ENCODE measurements at regions not wholly inside any gene's neighbourhood (a gene's known extent, or its start where the extent isn't known, plus 50 kb on each side); places are given as distances from the start of the nearest gene placed in this dataset.

DNA sequence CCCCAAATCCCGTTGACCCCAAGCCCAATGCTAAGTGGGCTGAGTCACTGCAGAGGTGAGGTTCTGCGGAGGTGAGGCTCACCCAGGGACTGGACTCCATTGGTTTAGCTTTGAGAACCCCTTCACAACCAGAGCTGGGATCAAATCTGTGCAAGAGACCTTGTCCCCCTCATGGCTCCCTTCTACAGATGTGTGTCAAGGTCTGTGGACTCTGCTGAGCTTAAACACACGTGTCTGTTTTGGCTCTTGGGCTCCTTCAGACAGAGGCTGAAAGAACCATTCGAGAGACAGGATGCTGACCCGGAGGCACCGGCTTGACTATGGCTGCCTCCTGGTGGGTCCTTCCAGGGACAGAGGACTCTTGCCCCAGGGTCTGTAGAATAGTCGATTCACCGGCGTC lies 190.3 kb downstream of the LPIN1 start:
- TF ChIP-seq, protein P1, sequence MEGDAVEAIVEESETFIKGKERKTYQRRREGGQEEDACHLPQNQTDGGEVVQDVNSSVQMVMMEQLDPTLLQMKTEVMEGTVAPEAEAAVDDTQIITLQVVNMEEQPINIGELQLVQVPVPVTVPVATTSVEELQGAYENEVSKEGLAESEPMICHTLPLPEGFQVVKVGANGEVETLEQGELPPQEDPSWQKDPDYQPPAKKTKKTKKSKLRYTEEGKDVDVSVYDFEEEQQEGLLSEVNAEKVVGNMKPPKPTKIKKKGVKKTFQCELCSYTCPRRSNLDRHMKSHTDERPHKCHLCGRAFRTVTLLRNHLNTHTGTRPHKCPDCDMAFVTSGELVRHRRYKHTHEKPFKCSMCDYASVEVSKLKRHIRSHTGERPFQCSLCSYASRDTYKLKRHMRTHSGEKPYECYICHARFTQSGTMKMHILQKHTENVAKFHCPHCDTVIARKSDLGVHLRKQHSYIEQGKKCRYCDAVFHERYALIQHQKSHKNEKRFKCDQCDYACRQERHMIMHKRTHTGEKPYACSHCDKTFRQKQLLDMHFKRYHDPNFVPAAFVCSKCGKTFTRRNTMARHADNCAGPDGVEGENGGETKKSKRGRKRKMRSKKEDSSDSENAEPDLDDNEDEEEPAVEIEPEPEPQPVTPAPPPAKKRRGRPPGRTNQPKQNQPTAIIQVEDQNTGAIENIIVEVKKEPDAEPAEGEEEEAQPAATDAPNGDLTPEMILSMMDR (IDR thresholded peaks at IDR 0.05): no peak
- H3K27ac ChIP-seq: no peak overlapping the region

DNA sequence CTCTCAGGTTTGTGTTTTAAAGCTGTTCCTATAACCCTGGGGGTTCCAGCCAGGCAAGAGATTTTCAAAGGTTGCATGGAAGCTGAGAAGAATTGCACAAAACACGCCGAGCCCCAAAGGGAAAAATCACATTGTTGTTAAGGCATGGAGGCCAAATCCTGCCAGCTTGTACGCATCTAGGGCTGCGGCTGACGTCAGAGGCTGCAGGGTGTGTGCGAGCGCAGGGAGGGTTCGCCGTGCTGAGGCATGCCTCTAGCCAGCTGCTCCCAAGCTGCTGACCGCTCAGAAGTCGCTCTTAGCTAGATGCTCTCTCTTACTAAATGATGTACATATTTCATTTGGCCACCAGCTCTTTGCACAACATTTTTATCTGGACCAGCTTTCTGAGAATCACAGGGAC lies 191.8 kb downstream of the LPIN1 start:
- no peak overlapping the region for H3K27ac ChIP-seq
- TF ChIP-seq, protein P1 (IDR thresholded peaks at IDR 0.05): no peak
- TF ChIP-seq ZFX (IDR thresholded peaks at IDR 0.05; ENCODE audit: borderline replicate concordance): no peak

DNA sequence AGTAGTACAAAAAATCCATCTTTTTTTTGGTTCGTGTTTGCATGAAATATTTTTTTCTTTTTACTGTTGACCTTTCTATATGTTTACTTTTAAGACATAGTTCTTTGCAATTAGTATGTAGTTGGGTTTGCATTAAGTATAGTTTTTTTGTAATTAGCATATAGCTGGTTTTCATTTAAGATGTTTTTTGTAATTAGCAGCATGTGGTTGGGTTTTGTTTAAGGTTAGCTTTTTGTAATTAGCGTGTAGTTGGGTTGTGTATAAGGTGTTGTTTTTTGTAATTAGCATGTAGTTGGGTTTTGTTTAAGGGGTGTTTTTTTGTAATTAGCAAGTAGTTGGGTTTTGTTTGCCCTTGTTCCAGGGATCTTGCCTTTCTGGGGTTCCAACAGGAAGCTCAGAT lies 193.1 kb downstream of the LPIN1 start:
- TF ChIP-seq, protein P1 (IDR thresholded peaks at IDR 0.05): no peak
- TF ChIP-seq ZFX (IDR thresholded peaks at IDR 0.05; ENCODE audit: borderline replicate concordance): no peak
- no peak overlapping the region for H3K27ac ChIP-seq

DNA sequence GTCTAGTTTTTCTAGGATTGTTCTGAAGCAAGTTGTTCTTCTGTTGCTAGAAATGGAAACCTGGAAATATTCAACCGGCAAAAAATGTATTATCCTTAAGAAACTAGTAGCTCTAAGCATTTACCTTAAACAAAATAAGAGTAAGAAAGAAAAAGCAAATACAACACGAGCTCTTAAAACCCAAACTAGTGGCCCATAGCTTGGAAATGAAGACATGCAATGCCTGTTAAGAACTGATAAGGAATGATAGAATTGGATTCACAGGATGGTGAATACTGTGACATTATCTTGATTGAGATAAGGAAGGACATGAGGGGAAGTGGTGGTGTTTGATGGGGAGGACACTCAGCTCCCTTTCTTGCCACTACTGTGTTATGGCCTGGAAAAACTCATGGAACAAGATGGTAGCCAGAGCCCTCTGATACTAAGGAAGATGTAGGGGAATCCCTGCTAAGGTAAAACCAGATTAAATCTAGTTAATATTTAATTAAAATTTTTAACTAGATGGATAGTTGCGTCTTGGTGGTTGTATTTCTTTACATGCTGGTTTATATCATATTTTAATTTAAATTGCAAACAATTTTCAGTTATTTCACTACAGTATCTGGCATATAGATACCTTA lies 193.8 kb downstream of the LPIN1 start:
- TF ChIP-seq, protein P1 (IDR thresholded peaks at IDR 0.05): no peak
- TF ChIP-seq ZFX (IDR thresholded peaks at IDR 0.05; ENCODE audit: borderline replicate concordance): no peak
- no peak overlapping the region for H3K27ac ChIP-seq

DNA sequence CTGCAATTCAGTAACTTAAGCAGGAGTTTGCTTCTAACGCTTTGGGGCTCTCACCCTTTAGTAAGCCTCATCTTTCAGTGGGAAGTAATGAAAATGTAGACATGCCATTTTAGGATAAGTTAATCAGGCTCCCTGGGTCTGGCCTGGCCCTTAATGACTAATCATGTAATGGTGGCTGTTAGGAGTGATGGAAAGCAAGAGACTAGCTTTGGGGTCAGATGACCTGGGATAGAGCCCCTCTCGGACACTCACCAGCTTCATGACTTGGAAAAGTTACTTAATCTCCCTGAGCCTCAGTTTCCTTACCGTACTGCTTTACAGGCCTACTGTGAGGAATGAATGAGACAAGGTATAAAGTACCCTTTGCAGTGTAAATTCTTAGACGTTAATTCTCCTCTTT lies 194.4 kb downstream of the LPIN1 start:
- H3K27ac ChIP-seq: no peak overlapping the region
- TF ChIP-seq ZFX (IDR thresholded peaks at IDR 0.05; ENCODE audit: borderline replicate concordance): no peak
- TF ChIP-seq, protein P1 (IDR thresholded peaks at IDR 0.05): no peak

DNA sequence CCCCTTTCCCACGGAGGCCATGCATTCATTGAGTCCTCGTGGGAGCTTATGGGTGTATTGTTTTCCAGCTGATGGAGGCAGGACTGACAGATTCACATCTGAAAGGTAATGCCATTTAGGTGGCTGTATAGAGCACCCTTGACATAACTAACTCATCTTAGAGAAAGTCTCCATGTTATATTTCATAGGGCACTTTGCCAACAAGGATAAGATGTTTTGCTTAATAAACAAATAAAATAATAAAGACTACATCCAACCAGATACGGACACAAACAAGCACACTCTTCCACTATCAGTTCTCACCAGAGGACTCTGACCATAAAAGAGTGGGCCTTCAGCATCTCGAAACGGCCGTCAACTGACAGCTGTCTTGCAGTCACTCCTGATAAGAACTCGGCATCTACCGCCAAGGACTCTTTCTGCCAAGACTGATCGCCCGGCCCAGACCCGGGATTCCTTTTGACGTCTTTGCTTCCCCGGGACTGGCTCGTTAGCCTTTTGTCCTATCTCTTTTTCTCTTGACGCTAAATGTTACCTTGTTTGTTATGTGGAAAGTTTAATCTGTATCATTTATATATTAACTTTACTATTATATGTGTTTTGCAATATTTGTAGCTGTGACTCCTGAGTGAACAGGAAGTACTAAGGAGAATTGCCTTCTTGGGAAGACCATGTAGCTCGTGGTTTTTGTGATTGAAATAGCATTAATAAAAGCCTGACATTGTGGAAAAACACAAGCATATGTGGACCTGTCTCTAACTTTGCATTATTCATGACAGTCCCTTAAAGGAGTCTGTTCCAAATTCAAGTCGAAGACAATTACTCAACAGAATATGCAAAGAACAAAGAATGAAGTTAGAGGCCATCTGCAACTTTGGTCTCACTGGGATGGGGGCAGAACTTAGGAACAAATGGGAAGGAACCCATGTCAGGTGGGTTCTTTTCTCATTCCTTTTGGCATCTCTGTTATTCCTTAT lies 195.1 kb downstream of the LPIN1 start:
- TF ChIP-seq ZFX (IDR thresholded peaks at IDR 0.05; ENCODE audit: borderline replicate concordance): no peak
- TF ChIP-seq, protein P1 (IDR thresholded peaks at IDR 0.05): no peak

DNA sequence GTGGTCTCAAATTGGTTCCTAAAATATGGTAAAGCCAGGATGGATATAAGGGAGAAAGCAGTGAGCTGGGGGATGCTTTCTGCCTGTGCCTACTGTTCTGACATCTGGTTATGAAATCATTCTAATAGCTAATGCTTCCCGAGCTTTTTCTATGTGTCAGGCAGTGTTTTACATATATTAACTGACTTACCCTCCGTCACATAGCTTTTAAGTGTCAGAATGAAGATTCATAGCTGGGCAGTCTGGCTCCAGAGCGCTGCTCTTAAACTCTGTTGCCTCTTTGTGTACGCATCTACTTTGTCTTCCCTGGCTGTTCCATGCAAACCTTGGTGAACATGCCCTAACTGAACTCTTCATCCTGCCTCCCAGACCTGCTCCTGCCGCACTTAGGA lies 195.7 kb downstream of the LPIN1 start:
- TF ChIP-seq, protein P1 (IDR thresholded peaks at IDR 0.05): no peak
- TF ChIP-seq ZFX (IDR thresholded peaks at IDR 0.05; ENCODE audit: borderline replicate concordance): no peak
- no peak overlapping the region for H3K27ac ChIP-seq

More for the DNA sequence above, 195.1 kb downstream of the LPIN1 start:
- no peak overlapping the region for H3K27ac ChIP-seq

Data from 22Rv1 (cell line).